HEK293 (cell line): ENCODE measurements at regions not wholly inside any gene's neighbourhood (a gene's known extent, or its start where the extent isn't known, plus 50 kb on each side); places are given as distances from the start of the nearest gene placed in this dataset.

ENCODE experiments used
- ZFP41 ChIP-seq: fragments of 450-650 bp; formaldehyde crosslinking; IDR thresholded peaks from 2 replicates; pipeline ENCODE4 v1.5.1; 2016; ENCODE audit warnings: missing biosample characterization, missing genetic modification characterization, borderline replicate concordance
- ZNF76 ChIP-seq: fragments of 450-650 bp; formaldehyde crosslinking; IDR thresholded peaks from 2 replicates; pipeline ENCODE4; 2016; ENCODE audit warnings: low read depth, missing biosample characterization, missing genetic modification characterization, borderline replicate concordance
- ZNF837 ChIP-seq: fragments of 450-650 bp; formaldehyde crosslinking; IDR thresholded peaks from 2 replicates; pipeline ENCODE4 v1.5.1; 2016; ENCODE audit warnings: missing biosample characterization, missing genetic modification characterization
- TF ChIP-seq, protein P1 (sequence below): fragments of 450-650 bp; formaldehyde crosslinking; IDR thresholded peaks from 2 replicates; pipeline ENCODE4 v1.5.1; 2017; ENCODE audit warnings: missing biosample characterization, missing genetic modification characterization
- TF ChIP-seq, protein P2 (sequence below): fragments of 450-650 bp; formaldehyde crosslinking; IDR thresholded peaks from 2 replicates; pipeline ENCODE4 v1.5.1; 2017; ENCODE audit warnings: missing biosample characterization, missing genetic modification characterization
- TF ChIP-seq, protein P3 (sequence below): fragments of 450-650 bp; formaldehyde crosslinking; IDR thresholded peaks from 2 replicates; pipeline ENCODE4 v1.5.1; 2016; ENCODE audit warnings: missing biosample characterization, missing genetic modification characterization

DNA sequence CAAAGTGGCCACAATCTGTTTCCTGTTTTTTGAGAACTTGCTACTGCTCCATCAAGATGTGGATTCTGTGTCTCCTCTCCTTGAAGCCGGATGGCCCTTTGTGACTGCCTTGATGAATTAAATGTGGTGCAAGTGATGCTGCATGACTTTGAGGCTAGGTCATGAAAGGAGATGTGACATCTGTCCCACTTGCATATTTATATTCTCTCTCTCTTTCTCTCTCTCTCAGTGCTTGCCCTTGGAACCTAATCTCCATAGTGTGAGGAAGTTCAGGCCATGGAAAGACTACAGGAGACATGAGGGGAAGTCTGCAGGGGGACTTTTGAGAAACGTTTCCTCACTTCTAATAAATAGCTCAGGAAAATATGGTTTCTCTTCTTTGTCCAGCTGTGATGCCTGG, 50.0 kb upstream of the ADPGK start (continued):
- TF ChIP-seq, protein P1, sequence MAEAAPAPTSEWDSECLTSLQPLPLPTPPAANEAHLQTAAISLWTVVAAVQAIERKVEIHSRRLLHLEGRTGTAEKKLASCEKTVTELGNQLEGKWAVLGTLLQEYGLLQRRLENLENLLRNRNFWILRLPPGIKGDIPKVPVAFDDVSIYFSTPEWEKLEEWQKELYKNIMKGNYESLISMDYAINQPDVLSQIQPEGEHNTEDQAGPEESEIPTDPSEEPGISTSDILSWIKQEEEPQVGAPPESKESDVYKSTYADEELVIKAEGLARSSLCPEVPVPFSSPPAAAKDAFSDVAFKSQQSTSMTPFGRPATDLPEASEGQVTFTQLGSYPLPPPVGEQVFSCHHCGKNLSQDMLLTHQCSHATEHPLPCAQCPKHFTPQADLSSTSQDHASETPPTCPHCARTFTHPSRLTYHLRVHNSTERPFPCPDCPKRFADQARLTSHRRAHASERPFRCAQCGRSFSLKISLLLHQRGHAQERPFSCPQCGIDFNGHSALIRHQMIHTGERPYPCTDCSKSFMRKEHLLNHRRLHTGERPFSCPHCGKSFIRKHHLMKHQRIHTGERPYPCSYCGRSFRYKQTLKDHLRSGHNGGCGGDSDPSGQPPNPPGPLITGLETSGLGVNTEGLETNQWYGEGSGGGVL (tag by site-specific recombination): no peak
- TF ChIP-seq ZNF837 (tag by site-specific recombination) (no peak), ZNF76 (tag by site-specific recombination) (no peak), ZFP41 (tag by site-specific recombination) (no peak)
- TF ChIP-seq, protein P2, sequence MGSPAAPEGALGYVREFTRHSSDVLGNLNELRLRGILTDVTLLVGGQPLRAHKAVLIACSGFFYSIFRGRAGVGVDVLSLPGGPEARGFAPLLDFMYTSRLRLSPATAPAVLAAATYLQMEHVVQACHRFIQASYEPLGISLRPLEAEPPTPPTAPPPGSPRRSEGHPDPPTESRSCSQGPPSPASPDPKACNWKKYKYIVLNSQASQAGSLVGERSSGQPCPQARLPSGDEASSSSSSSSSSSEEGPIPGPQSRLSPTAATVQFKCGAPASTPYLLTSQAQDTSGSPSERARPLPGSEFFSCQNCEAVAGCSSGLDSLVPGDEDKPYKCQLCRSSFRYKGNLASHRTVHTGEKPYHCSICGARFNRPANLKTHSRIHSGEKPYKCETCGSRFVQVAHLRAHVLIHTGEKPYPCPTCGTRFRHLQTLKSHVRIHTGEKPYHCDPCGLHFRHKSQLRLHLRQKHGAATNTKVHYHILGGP: no peak
- TF ChIP-seq, protein P3, sequence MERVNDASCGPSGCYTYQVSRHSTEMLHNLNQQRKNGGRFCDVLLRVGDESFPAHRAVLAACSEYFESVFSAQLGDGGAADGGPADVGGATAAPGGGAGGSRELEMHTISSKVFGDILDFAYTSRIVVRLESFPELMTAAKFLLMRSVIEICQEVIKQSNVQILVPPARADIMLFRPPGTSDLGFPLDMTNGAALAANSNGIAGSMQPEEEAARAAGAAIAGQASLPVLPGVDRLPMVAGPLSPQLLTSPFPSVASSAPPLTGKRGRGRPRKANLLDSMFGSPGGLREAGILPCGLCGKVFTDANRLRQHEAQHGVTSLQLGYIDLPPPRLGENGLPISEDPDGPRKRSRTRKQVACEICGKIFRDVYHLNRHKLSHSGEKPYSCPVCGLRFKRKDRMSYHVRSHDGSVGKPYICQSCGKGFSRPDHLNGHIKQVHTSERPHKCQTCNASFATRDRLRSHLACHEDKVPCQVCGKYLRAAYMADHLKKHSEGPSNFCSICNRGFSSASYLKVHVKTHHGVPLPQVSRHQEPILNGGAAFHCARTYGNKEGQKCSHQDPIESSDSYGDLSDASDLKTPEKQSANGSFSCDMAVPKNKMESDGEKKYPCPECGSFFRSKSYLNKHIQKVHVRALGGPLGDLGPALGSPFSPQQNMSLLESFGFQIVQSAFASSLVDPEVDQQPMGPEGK (tag by site-specific recombination): no peak
